NCI-H2081 treated with DMSO at 0.1 percent for 48 hours (cell line): ENCODE measurements at regions not wholly inside any gene's neighbourhood (a gene's known extent, or its start where the extent isn't known, plus 50 kb on each side); places are given as distances from the start of the nearest gene placed in this dataset.
"Not testable (repeated sequence)": the region's sequence is repeated elsewhere in the genome, so short reads cannot be mapped to it uniquely, and the experiment has no call there.

ENCODE experiments used
- DNase-seq: peaks from one replicate; lab custom pipeline; 2025; lab: John Stamatoyannopoulos, UW

DNA sequence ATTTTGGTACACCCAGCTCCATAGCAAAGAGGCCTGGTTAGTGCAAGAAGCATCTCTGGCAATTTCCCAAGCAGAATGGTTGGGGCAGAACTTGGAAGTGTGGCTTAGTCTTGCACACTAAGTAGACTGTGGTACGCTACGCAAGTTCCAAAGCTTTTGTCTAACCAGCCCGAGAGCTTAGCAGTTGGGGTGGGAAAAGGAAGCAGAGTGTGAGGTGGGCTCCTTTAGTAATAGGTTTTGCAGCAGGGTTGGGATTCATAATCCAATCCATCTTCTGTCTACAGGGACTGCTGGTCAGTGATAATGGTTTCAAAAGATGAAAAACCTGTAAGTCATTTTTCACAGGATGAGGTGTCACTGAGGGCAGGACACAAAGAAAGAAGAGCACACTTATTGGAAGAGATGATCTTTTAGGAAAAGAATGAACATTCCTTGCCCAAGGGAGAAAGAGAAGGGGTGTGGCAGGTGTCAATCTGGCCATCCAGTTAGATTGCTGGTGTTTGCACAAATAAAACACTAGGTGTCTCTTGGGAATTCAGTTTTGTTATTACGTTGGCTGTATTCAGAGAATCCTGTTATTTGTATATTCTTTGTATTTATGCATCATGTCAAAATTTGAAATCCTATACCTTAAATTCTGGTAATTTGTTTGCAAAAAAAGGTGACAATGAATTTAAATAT, 244.3 kb downstream of the GPAT3 start:
- DNase-seq, result no peak

DNA sequence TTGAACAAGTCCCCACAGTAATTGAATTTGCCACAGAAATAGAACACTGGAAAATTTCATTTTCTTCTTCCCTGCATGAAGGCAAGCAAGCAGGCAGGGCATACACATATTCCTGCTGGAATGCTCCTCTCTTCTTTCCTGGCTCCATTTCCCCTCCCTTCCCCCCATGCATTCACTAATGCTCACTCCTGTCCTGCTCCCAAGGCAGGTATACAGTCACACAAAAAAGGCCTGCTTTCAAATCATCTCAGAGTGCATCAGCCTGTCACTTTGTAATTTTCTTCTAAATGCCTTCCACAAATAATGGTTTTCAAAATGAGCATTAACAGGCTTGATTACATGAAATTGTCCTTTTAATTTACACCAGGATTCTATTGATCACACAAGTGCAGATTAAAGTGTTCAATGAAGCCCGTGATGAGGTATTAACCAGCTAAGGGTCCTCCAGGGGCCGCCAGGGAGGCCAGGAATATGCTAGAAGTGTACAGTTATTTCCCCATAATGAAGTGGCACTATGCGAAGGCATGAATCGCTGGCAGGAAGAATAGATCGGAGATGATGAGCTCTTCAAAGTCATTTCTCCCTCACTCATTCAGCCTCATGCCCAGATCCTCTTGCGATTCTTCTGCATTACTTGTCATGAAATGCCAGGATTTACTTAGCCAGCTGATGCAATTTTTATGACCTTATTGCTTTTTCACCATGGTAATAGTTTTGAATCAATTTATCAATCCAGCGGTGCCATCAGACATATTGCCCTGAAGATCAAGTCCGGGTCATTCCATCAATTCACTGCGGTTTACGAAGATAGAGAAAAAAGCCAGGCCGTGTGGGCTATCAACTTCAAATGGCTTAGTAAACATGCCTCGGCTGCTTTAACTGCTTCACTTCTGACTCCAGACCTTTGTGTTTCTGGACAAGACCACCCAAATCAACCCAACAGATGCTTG, 243.5 kb downstream of the GPAT3 start:
- DNase-seq, result no peak

DNA sequence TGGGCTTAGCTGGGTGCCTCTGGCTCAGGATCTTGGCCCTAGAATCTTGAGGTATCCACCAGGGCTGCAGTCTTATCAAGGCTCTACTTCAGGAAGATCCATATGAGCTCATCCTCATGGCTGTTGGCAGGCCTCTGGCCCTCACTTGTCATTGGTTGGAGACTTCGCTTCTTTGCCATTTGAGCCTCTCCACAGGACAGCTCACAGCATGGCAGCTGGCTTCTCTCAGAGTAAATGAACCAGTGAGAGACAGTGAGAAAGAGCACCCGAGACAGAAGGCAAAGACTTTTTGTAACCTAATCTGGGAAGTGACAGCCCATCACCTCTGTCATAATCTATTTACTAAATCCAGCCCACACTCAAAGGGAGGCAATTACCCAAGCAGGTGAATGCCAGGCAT, 236.8 kb downstream of the GPAT3 start:
- no peak for DNase-seq

DNA sequence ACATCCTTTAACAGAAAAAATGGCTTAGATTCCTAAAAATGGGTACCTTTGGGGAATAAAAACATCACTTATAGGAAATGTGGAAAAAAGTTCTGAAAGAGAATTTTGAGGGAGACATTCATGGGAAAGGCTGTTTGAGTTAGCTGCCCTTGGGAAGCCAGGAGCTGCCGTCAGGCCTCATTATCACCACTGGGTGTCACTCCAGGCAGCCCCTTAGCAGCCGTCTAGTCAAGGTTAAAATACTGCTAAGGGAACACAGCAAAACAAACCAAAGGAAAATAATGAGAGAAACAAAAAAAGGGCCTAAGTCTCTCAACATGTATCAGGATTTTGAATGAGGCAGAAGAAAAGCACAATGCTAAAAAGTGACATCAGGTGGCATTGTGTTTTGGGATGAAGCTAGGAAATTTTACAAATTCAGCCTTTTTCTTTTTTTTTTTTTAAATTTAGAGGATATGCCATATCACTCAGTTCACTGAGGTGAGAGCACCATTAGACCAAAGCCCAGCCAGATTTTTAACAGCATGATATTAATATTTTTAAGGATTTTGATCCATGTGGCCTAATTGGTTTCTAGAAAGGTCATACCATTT, 235.3 kb downstream of the GPAT3 start:
- DNase-seq, result no peak

DNA sequence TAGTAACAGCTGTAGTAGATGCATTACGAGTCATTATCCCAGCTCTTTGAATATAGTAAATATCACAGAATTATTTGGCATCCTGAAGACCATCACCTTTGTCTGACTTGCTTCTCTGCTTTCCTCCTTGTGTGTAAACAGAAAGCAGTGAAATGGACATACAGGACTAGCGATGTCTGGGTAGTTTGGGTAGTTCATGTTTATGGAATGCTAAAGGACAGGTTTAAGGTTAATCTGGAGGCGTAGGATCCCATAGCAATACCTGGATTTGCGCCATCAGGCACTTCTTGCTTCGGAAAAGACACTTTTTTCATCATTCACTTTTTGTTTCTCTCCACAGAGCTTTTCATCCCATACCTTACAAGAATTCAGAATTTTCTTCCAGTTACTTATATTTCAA, 232.2 kb downstream of the GPAT3 start:
- DNase-seq, result no peak

DNA sequence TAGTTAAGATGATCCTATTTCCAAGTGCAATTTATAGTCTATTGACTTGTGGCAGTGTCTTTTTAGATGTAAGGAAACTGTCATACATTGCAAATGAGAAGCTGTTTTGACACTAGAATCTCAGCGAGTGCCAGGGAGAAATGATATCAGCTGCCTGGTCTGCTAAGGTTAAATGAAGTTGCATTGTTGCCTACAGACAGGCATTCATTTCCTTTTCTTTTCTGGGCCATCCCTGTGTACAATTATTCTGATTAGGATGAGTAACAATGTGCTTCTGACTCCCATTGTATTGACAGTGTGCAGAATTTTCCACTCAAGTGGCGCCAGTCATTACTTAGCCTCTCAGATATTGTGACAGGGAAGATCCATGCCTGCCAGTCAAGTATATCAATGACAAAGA, 231.2 kb downstream of the GPAT3 start:
- DNase-seq, result no peak

DNA sequence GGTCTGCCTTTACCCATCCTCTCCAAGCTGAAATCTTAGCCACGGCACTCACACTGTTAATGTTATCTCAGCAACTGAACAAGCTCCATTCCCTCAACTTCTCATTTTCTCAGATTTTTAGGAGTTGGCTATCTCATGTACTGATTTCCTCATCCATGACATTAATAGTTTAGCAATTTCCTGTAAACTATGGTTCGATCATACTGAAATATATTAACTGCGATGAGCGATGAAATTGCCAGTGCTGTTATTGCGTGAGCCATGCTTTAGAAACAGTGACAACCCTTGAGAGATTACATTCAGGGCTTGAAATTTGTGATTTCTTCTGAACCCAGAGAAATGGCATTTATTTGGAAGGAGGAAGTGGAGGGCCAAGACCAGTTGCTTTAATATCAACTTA, 223.7 kb downstream of the GPAT3 start:
- no peak for DNase-seq

DNA sequence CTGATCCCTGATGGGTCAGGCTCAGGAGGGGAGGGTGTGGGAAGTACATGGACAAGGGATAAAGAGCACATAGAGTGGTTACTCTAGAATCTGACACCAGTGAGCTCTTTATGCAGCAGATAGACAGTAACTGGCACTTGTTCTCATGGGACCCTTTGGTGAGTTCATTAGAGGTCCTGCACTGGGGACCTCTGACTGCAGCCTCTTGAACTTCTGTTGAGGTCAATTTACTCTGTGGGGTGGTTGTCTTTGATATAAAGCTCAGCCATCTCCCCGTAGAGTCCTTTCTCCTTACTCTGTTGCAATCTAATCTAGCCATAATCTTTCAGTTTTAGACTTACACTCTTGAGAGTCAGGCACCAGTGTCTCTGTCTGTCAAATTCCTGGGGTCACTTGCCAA, 222.4 kb downstream of the GPAT3 start:
- no peak for DNase-seq

DNA sequence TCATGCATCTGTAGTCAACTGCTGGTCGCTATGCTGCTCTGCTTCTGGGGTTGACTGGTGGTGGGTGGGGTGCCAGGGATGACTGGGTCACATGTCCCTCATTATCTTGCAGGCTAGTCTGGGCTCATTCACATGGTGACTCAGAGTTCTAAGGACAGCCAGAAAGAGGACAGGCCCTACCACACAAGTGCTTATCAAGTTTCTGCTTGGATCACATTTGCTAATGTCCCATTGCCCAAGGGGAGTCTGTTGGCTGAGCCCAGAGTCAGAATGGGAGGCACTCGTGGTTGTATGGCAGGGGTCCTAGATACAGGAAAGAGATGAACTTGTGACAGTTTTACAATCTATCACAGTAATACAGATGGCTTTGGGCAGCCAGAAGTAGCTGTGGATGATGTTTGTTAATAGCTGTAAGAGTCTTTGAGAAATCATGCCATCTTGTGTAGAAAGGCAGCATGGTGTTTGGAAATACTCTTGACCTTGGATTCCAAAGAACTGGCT, 221.3 kb downstream of the GPAT3 start:
- no peak for DNase-seq

DNA sequence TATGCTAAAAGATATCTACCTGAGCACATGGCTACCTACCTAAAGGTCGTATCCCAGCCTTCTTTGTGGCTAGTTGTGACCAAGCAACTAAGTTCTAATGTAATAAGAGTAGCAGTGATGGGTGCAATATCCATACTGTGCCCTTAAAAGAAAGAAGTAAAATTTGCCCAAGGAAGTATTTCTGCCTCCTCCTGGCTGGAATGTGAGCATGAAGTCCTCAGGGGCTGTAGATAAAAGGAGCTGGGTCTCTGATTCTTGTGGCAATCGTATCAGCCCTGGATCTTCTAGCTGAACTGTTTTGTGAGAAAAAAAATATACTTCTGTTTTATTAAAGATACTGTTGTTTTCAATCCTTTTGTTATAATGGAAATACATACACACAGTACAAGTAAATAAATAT, 217.4 kb downstream of the GPAT3 start:
- DNase-seq, result no peak

DNA sequence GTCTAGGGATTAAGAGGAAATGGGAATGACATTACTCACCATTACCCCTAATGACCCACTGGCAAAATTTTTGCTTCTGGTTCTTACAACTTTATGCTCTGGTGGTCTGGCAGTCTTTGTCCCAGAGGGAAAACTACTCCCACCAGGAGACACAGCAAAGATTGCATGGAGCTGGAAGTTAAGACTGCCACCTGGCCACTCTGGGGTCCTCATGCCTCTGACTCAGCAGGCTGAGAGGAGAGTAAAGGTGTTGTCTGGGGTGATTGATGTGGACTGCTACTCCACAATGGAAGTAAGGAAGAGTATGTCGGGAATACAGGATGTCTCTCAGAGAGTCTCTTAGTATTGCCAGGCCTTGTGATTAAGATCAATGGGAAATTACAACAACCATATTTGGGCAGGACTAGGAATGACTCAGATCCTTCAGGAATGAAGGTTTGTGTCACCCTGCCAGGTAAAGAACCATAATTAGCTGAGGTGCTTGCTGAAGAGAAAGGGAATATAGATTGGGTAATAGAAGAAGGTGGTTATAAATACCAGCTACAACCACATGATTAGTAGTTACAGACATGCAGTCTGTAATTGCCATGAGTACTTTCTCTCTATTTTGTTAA, 215.5 kb downstream of the GPAT3 start:
- DNase-seq, result no peak

DNA sequence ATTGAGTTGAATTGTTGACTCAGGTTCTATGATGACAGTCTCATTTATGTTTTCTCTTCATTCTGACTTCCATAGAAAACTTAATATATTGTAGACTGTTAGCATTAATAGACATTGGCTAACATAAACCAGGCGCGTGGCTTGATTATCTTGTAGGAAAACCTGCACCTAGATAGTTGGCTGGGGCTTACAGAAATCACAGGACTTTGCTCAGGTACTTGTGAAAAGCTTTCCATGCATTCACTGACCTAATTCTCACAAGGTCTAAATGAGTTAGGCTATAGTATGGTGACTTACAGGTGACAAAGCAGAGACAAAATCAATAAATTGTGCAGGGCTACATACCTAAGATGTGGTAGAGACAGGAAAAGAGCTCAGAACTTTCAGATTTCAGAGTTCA, 212.8 kb downstream of the GPAT3 start:
- no peak for DNase-seq

DNA sequence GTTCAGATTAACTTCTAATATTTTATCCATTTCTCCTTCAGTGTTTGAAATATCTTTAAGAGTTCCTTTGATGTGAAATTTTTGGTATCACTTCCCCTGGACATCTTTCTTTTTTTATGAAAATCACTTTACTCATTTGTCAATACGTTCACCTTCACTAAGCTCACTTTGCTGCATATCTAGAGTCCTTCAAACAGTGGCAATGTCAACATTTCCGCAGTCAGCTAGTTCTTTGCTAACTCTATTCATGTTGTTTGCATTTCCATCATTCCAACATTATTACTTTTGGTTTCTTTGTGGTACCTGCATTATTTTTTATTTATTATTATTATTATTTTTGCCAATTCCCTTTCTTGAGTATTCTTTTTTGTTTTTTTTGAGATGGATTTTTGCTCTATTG, 203.0 kb downstream of the GPAT3 start:
- DNase-seq, result no peak

DNA sequence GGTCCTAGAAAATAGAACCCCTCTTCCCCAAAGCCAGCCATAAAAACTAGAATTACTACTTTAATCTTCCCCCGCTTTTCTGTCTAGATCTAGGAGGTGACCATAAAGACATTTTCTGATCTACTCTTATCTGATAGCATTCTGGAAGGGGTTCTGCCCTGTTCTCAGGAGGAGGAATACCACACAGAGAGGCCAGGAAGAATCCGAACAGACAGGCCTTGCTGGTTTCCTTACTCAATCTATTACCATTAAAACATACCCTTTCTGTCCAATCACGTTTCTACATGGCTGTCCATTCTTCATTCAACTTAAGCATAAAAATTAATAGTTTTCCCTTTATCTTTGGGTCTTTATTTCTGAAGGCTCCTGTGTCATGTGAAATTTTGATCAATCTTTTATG, 198.7 kb downstream of the GPAT3 start:
- no peak for DNase-seq

DNA sequence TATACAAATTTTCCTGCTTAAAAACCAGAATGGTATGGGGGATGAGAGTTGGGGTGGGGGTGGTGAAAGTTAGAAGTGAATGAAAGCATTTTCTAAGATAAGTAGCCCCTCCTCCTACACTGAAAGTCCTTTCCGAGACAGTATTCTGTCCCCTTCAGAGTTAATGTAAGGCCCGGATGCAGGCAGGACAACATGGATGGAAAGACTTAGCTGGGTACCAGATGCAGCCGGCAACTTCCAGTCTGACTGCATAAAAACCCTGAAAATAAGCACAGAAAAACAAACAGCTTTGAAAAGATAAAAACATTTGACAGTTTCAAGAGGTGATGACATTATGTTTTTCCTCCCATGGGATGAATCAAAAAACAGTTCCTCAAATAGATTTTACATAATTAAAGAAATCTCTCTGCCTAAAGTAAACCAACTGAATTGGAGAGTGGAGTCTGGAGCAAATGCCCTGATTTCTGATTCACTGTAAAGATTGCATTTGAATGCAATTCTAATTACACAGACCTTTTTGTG, 196.3 kb downstream of the GPAT3 start:
- DNase-seq, result no peak

DNA sequence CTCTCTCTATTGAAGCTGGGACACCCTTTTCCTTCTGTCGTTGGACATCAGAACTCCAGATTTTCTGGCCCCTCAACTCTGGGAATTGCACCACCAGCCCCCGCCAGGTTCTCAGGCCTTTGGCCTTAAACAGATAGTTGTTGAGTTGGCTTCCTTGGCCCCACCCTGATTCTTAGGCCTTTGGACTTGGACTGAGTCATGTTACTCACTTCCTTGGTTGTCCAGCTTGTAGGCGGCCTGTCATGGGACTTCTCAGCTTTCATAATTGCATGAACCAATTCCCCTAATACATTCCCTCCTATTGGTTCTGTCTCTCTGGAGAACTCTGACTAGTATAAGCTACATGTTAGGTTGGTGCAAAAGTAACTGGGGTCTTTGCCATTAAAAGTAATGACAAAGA, 195.7 kb downstream of the GPAT3 start:
- no peak for DNase-seq

DNA sequence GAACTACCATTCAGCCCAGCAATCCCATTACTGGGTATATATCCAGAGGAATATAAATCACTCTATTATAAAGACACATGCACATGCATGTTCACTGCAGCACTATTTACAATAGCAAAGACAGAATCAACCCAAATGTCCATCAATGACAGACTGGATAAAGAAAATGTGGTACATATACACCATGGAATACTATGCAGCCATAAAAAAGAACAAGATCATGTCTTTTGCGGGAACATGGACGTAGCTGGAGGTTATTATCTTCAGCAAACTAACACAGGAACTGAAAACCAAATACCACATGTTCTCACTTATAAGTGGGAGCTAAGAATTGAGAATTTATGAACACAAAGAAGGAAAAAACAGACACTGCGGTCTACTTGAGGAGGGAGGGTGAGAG, 195.1 kb downstream of the GPAT3 start:
- not testable (repeated sequence) for DNase-seq

DNA sequence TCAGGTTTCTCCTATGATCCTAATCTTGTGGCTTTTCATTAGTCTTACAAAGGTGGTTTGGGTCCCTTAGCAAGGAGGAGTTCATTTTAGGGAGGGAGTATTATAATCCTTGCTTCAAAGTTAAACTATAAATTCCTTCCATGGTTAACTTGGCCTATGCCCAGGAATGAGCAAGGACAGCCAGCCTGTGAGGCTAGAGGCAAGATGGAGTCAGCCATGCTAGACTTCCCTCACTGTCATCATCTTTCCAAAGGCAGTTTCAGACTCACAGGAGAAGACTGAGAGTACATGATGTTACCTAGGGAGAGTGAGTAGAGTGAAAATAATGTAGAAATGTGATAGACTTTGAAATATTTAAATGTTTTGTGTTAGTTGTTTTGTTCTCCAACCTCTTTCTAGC, 192.3 kb downstream of the GPAT3 start:
- DNase-seq, result no peak

DNA sequence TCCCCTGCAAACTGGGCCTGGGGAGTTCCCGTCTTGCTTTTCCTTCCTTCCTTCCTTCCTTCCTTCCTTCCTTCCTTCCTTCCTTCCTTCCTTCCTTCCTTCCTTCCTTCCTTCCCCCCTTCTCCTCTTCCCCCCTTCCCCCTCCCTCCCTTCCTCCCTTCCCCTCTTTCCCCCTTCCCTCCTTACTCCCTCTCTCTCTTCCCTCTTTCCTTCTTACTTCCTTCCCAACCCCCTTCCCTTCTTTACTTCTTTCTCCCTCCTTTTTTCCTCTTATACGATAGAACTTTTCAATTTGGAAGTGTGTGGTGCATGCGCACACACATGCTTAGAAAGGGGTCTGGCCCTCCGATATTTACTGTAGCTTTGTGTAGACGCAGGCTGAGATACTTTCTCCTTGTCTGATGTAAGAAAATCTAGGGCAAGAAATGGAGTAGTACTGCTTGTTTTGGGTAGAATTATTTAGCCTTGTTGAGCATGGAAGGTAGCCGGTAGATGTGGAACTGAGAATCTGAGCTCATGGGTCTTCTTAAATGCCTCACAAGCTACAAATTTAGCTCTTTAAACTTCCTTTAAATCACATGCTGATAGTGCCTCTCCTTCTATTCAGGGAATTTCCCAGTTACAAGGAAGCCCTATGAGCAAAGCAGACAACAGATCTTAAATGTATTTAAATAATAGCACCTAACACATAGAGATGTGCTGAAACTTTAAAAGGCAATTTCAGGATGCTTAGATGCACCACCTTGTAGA, 189.6 kb downstream of the GPAT3 start:
- no peak for DNase-seq

DNA sequence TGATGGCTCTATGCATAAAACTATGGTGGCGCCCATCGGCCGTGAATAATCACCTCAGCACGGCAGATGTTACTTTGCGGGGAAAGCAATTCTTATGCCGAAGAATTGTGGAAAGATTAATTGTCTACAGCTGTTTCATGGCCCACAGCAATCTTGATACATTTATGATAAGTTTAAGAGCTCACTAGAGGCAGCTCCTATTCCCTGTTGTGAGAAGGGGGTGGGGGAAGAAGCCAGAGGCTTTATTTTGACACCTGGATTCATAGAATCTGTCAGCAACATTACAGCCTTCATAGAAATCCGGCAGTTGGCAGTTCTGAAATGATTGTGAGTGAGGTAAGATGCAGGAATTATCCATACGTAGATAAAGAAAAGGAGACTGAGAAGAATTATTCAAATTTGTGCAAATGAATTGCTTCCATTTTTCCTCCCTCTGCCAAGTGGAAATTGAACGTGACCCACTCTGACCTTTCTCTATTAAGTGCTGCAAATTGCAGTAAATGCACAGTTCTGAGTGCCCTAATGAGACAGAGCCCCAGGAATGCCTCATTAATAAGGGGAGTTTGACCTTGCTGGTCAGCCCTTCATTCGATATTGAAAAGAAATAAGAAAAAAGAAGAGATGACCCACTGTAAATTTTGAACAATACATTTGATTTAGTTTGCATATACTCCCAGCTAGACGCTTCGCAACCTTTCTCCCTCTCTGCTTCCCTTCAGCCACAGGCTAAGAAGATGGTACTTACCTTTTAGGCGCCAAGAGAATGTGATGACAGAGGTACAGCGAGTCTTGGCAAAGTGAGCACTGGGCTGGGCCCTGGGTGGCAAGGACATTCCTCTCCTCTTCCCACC, 188.8 kb downstream of the GPAT3 start:
- no peak for DNase-seq

DNA sequence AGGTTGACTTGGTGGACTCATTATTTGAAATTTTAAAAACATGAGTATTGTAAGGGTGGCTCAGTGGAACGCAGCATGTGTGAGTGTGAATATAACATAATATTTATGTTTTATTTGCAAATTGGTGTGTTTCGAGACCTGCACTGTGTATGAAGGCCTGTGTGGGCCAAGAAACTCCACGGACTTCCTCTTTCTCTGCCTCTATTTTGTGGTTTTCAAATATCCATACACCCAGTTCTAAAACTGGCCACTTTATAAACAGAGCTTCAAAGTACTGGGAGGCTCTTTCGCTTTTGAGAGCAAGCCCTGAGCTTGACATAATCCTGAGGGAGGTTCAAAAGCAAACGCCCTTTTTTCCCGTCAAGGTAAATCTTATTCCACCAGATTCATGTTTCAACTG, 187.7 kb downstream of the GPAT3 start:
- no peak for DNase-seq
